ENCODE measurements at regions not wholly inside any gene's neighbourhood (a gene's known extent, or its start where the extent isn't known, plus 50 kb on each side); places are given as distances from the start of the nearest gene placed in this dataset.

GRCh38 chr6:11637266-11637665 lies 99.7 kb downstream of the TMEM170B start:
- H3K9ac ChIP-seq (ENCODE audit: low read length in 3 of 3) = no peak overlapping the region
- no peaks in the 10 kb centered on the region for H3K9me3 ChIP-seq (ENCODE audit: control insufficient read depth in 2 of 3, insufficient read depth in 1 of 3, low read length in 3 of 3)
- no peak for TF ChIP-seq CTCF (IDR thresholded peaks at IDR 0.05; ENCODE audit: borderline replicate concordance, extremely low read depth, insufficient read depth)
- DNase-seq (no peak), FAIRE-seq (no peak)
- no peak overlapping the region for H3K4me3 ChIP-seq (ENCODE audit: low read length in 3 of 3)
- no peak overlapping the region for H3K27ac ChIP-seq (ENCODE audit: low read depth in 2 of 2, low read length in 2 of 2)
- no peaks in the 10 kb centered on the region for H3K27me3 ChIP-seq (ENCODE audit: control insufficient read depth, insufficient read depth, low read length)
- intact Hi-C loops (cut with DNase I) = no loop called here
- H3K36me3 ChIP-seq (ENCODE audit: control insufficient read depth in 2 of 3, insufficient read depth in 3 of 3, low read length in 3 of 3) = no peaks in the 10 kb centered on the region
- peaks cover 0 to 4% (median 0%) of the 10 kb centered on the region in 3 donors for H3K4me1 ChIP-seq (ENCODE audit: control insufficient read depth in 2 of 3, insufficient read depth in 2 of 3, low read depth in 1 of 3, low read length in 3 of 3)

GRCh38 chr6:11639376-11640235 lies 102.1 kb downstream of the TMEM170B start:
- Histone ChIP-seq H3K27me3 (ENCODE audit: control insufficient read depth, insufficient read depth, low read length) (no peaks in the 10 kb centered on the region), H3K36me3 (ENCODE audit: control insufficient read depth in 2 of 3, insufficient read depth in 3 of 3, low read length in 3 of 3) (no peaks in the 10 kb centered on the region), H3K27ac (ENCODE audit: low read depth in 2 of 2, low read length in 2 of 2) (no peak overlapping the region), H3K9ac (ENCODE audit: low read length in 3 of 3) (no peak overlapping the region), H3K9me3 (ENCODE audit: control insufficient read depth in 2 of 3, insufficient read depth in 1 of 3, low read length in 3 of 3) (no peaks in the 10 kb centered on the region), H3K4me1 (ENCODE audit: control insufficient read depth in 2 of 3, insufficient read depth in 2 of 3, low read depth in 1 of 3, low read length in 3 of 3) (no peaks in the 10 kb centered on the region), H3K4me3 (ENCODE audit: low read length in 3 of 3) (no peak overlapping the region)
- intact Hi-C loops (cut with DNase I) = no loop called here
- DNase-seq = no peak
- TF ChIP-seq CTCF (IDR thresholded peaks at IDR 0.05; ENCODE audit: borderline replicate concordance, extremely low read depth, insufficient read depth) = no peak
- no peak for FAIRE-seq

GRCh38 chr6:11640486-11640885 lies 102.9 kb downstream of the TMEM170B start:
- no peak for FAIRE-seq
- H3K9me3 ChIP-seq (ENCODE audit: control insufficient read depth in 2 of 3, insufficient read depth in 1 of 3, low read length in 3 of 3) = no peaks in the 10 kb centered on the region

More at GRCh38 chr6:11640486-11640885, 102.9 kb downstream of the TMEM170B start:
- intact Hi-C loops (cut with DNase I) = no loop called here
- Histone ChIP-seq H3K36me3 (ENCODE audit: control insufficient read depth in 2 of 3, insufficient read depth in 3 of 3, low read length in 3 of 3) (no peaks in the 10 kb centered on the region), H3K4me3 (ENCODE audit: low read length in 3 of 3) (no peak overlapping the region), H3K4me1 (ENCODE audit: control insufficient read depth in 2 of 3, insufficient read depth in 2 of 3, low read depth in 1 of 3, low read length in 3 of 3) (no peaks in the 10 kb centered on the region), H3K9ac (ENCODE audit: low read length in 3 of 3) (no peak overlapping the region), H3K27ac (ENCODE audit: low read depth in 2 of 2, low read length in 2 of 2) (no peak overlapping the region), H3K27me3 (ENCODE audit: control insufficient read depth, insufficient read depth, low read length) (no peaks in the 10 kb centered on the region)
- TF ChIP-seq CTCF (IDR thresholded peaks at IDR 0.05; ENCODE audit: borderline replicate concordance, extremely low read depth, insufficient read depth) = no peak
- no peak for DNase-seq

Data from kidney (tissue), 13 donors.